Stimulated activated CD4-positive, alpha-beta T cell treated with anti-CD3 and anti-CD28 coated beads, Interleukin-15, amount 100 ng/mL, for 24 hours (primary cell): ENCODE measurements at regions not wholly inside any gene's neighbourhood (a gene's known extent, or its start where the extent isn't known, plus 50 kb on each side); places are given as distances from the start of the nearest gene placed in this dataset.
"Not testable (repeated sequence)": the region's sequence is repeated elsewhere in the genome, so short reads cannot be mapped to it uniquely, and the experiment has no call there.

Source experiments
- DNase-seq: peaks from one replicate; pipeline ENCODE4 v3.0.0-alpha.2; 2020

DNA sequence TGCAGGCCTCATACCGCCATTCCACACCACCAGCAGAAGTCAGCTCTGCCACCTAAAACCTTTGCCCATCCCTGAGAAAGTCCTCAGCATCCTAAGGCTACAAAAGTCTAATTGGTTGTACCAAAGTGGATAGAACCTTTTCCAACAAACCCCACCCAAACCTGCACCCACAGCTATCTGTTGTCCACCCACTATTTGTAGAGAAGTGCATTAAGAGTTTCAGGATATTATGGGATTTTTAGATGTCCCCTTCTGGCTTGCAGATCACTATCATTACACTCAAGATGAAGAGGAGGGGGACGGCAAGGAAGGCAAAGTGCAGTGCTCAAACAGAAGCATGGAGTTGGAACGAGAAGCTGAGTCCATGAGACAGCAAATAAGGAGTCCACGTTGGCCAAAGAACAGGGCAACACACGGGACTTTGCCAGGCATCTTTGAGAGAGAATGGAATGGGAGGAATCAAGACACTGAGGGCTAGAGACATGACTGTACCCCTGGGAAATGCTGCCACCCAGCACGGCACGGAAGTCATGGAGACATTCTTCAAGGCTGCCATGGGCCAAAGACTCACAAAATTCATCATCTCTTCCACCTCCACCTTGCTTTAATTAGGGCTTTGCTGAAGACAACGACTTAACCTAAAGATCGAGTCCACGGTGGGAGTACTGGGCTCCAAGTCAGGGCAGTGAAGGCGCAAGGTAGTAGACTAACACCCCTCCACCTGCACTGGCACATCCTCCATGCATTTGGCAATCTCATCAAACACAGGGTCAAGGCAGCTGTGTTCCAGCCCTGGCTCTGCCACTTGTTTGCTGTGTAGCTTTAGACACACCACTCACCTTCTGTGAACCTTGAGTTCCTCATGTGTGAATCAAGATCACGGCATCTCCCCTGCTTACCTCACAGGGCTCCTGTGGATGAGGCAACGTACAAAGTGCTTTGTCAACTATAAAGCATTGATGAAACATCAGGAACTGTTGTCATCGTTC, 112.9 kb upstream of the TMEM45B start:
- DNase-seq: no peak

- no peak for DNase-seq
Measured at GRCh38 chr11:129703846-129704245, 111.8 kb upstream of the TMEM45B start.

GRCh38 chr11:129704831-129705230, 110.8 kb upstream of the TMEM45B start:
- no peak for DNase-seq

- DNase-seq: no peak
Measured at GRCh38 chr11:129705341-129705740, 110.3 kb upstream of the TMEM45B start.

- no peak for DNase-seq
Measured at GRCh38 chr11:129705933-129706332, 109.7 kb upstream of the TMEM45B start.

- DNase-seq: no peak
Measured at GRCh38 chr11:129709801-129710398, 105.7 kb upstream of the TMEM45B start.

DNA sequence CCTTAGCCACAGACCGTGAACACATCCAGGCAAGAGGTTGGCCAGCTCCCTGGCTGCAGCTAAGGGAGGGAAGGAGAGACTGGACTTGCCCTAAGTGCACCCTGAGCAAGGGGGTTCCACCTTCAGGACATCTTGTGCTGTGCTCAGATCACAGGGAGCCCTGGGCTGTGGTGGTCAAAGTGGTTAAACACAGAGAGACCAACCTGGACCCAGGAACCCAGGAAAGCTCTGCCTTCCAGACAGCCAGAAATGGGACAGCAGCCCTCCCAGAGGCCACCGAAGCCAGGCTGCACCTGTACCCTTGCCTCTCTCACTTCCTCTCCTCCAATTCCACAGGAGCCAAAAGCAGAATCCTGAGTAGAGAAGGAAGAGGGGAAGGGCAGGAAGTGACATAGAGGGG, 105.2 kb upstream of the TMEM45B start:
- no peak for DNase-seq

DNA sequence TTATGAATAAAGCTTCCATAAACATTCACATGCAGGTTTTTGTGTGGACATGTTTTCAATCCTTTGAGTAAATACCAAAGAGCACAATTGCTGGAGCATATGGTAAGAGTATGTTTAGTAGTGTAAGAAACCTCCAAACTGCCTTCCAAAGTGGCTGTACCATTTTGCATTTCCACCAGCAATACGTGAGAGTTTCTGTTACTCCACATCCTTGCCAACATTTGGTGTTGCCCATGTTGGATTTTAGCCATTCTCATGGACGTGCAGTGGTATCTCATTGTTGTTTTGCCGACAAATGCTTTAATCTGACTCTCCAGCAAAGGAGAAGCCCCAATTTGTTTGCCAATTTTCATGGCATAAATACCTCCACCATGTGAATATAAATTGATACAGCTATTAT, 103.9 kb upstream of the TMEM45B start:
- no peak for DNase-seq

- DNase-seq: not testable (repeated sequence)
Measured at GRCh38 chr11:129712486-129713240, 103.0 kb upstream of the TMEM45B start.

DNA sequence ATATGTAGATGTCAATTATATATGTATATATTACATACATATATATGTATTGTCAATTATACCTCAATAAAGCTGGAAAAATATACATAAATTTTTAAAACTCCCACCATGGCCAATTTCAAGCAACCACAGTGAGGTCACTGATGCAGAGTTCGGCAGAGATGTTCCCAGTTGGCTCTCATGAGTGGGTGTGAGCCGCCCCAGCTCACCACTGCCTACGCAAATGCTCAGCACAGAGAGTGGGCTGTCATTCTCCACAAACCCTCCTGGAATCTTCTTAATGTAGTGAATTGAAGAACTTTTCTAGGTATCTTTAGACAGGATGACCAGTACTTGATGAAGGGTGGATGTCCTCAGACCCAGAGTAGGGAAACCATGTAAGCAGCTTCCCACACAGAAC, 96.6 kb upstream of the TMEM45B start:
- DNase-seq: no peak

GRCh38 chr11:129720156-129720555, 95.5 kb upstream of the TMEM45B start:
- no peak for DNase-seq

GRCh38 chr11:129720994-129721393, 94.7 kb upstream of the TMEM45B start:
- no peak for DNase-seq

DNA sequence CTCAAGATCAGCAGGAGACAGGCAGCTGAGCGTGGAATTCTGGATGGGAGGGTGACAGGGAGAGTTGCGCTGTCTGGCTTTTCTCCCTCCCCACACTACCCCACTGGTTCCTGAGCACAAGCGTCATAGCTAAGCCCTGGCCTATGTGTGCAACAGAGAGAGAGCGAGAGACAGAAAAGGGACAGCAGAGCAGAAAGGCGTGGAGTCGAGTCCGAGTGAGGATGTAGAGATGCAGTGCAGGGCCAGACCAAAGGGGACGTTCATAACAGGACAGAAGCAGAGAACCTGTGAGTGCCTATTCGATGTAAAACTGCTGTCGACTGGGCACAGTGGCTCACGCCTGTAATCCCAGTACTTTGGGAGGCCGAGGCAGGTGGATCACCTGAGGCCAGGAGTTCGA, 94.0 kb upstream of the TMEM45B start:
- no peak for DNase-seq

GRCh38 chr11:129722529-129722928, 93.1 kb upstream of the TMEM45B start:
- no peak for DNase-seq

DNA sequence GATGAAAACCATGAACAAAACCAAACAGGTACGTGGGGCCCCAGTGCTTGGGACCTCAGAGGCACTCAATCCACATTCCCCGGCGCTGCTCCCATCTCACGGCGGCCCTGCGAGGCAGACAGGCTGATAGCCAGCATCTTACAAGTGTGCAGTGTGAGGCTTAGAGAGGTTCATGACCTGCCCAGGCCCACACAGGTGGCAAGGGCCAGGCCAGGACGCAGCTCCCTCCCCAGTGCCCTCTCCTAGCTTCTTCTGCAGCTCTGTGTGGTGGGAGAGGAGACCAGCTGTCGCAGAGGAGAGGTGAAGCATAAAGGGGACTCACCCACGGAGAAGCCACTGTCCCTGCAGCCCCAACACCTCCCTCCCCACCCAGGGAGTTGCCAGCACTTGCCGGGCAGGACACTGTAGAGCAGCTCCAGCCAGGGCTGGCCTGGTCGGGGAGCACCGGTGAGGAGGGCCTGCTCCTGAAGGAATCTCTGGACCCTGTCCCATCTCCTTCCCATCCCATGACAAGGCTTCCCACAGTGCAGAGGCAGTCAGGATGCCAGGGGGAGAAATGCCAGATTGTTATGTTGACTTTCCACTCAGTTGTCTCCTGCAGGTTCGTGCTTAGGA, 92.4 kb upstream of the TMEM45B start:
- DNase-seq: no peak

- DNase-seq: no peak
Measured at GRCh38 chr11:129723761-129724162, 91.9 kb upstream of the TMEM45B start.

DNA sequence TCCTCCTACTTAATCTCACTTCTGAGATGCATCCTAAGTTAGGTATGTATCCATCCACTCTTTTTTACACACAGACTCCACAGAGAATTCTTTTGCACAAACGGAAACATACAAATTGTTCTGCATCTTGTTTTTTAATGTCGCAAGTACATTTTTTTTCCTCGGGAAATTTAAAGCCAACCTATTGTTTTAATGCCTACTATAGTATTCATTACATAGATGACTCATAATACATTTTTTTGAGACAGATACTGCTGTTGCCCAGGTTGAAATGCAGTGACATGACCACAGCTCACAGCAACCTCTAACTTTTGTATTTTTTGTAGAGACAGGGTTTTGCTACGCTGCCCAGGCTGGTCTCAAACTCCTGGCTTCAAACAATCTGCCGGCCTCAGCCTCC, 90.8 kb upstream of the TMEM45B start:
- no peak for DNase-seq

- no peak for DNase-seq
Measured at GRCh38 chr11:129726179-129726578, 89.5 kb upstream of the TMEM45B start.

DNA sequence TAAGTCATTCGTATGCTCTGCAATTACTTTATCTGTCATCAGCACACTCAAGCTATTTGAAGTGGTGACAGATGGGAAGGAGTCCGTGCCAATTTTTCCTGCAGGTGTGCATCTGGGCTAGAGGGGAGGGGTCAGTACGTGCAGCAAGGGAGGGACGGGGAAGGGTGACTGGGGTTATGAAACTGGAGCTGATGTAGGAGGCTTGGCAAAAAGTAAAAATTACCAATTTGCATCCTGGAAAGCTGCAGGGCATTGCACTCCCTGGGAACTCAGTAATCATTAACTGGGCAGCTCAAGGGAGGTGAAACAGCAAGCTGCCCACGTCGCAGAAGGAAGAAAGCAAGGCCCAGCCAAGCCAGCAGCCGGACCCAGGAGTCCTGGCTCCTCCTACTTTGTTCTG, 87.1 kb upstream of the TMEM45B start:
- DNase-seq: no peak

- DNase-seq: no peak
Measured at GRCh38 chr11:129729216-129729615, 86.4 kb upstream of the TMEM45B start.

DNA sequence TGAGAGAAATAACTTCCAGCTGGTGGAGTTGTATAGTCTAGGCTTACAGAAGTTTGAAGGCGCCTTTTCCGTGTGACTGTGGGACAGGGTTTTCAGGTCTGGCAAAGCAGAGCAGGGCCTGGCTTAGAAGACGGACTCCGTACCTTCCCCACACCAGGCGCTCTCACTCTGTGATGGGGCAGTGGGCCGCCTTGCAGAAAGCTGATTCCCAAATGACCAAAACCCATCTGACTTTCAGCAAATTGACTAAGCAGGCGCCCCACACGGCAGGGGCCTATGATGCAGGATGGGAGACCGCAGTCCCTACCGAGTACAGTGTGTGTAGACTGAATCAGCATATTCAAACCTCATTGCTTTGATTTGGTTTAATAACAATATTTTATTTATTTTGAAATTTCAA, 85.8 kb upstream of the TMEM45B start:
- no peak for DNase-seq

GRCh38 chr11:129731316-129731715, 84.3 kb upstream of the TMEM45B start:
- DNase-seq: no peak

DNA sequence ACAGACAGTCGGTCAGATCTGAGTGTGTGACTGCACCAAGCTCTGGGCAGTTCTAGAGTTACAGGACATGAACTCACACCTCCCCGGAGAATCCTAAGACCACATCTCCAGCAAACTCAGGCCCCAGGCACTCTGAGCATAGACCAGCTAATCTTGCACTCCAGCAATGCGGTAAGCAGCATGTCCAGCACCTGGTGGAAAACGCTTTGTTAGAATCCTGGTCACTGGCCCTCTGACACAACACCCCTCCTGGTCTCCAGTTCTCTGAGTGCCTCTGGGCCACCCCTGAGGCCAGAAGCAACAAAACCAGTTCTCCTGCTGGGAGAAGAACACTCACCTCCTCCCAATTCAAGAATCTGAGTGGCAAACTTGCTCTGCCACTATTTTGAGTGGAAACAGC, 82.7 kb upstream of the TMEM45B start:
- DNase-seq: no peak
